ENCODE measurements at regions not wholly inside any gene's neighbourhood (a gene's known extent, or its start where the extent isn't known, plus 50 kb on each side); places are given as distances from the start of the nearest gene placed in this dataset.

DNA sequence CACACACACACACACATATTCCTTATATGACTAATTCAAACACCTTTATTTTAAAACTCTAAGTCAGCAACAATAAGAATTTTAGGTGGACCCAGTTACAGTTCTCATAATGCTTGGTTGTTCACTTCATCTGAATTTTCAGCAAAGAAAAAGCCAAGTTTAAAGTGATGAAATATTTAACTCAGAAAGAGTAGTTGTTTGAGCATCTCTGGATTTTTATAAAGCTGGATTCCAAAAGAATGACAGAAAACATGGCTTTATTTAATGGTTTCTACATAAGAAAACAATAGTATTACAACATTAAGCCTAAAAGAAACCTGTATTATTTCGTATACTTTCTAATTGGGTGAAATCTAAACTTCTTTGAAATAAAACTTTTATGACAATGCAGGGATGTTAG lies 54.2 kb upstream of the ADAMTS5 start:
- DNase-seq (ENCODE audit: low read depth), result no peak
- no peak overlapping the region for H3K4me3 ChIP-seq (ENCODE audit: low read depth, low read length)
- TF ChIP-seq, protein P1, sequence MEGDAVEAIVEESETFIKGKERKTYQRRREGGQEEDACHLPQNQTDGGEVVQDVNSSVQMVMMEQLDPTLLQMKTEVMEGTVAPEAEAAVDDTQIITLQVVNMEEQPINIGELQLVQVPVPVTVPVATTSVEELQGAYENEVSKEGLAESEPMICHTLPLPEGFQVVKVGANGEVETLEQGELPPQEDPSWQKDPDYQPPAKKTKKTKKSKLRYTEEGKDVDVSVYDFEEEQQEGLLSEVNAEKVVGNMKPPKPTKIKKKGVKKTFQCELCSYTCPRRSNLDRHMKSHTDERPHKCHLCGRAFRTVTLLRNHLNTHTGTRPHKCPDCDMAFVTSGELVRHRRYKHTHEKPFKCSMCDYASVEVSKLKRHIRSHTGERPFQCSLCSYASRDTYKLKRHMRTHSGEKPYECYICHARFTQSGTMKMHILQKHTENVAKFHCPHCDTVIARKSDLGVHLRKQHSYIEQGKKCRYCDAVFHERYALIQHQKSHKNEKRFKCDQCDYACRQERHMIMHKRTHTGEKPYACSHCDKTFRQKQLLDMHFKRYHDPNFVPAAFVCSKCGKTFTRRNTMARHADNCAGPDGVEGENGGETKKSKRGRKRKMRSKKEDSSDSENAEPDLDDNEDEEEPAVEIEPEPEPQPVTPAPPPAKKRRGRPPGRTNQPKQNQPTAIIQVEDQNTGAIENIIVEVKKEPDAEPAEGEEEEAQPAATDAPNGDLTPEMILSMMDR (conservative IDR thresholded peaks at IDR 0.05; ENCODE audit: low read depth, low read length), result no peak

DNA sequence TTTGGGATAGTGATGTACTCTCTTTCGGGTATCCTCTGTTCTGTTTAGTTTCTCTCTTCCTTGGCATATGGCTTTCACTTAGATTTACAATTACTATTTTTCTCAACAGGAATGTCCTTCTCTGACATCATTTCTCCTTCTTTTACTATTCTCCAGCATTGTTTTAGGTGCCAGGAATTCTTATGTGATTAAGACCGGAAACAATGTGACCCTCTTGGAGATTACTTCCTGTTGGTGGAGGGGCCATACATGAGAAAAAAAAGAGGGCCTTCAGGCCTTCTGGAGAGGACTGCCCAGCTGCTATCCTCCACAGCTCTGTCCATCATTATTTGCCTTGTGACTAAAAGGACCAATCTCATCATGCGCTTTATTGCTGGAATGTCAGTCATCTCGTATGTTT lies 50.4 kb upstream of the ADAMTS5 start:
- H3K4me3 ChIP-seq (ENCODE audit: low read depth, low read length), result no peak overlapping the region
- TF ChIP-seq, protein P1 (conservative IDR thresholded peaks at IDR 0.05; ENCODE audit: low read depth, low read length), result no peak

More for the DNA sequence above, 50.4 kb upstream of the ADAMTS5 start:
- peak; percentile 4 for DNase-seq (ENCODE audit: low read depth)

Data from choroid plexus epithelial cell (primary cell).